Gastrocnemius medialis (tissue), 4 donors: ENCODE measurements at regions not wholly inside any gene's neighbourhood (a gene's known extent, or its start where the extent isn't known, plus 50 kb on each side); places are given as distances from the start of the nearest gene placed in this dataset.

ENCODE experiments used
- ATAC-seq, 2 donors: fragments of 150-250 bp; one replicate each; pipeline ENCODE4 v1.9.1; 2016
- DNase-seq, 2 donors: peaks; one replicate each; pipeline ENCODE4 v3.0.0-alpha.2; 2019
- H3K27ac ChIP-seq, 4 donors: fragments of 200-600 bp; sonication (generic); 1 replicate in 1 of 4; 2 replicates in 3 of 4; pipeline ENCODE4 v1.5.1; 2016 to 2018; ENCODE audit warnings: mild to moderate bottlenecking in 2 of 4, moderate library complexity in 1 of 4
- H3K27me3 ChIP-seq, 3 donors: fragments of 200-600 bp; sonication (generic) in 2 of 3; 1 replicate in 1 of 3; 2 replicates in 2 of 3; pipeline versions ENCODE4 v1.5.1 to v1.6.0; 2016 to 2019; ENCODE audit warnings: mild to moderate bottlenecking in 1 of 3, moderate library complexity in 1 of 3
- H3K36me3 ChIP-seq, 2 donors: fragments of 200-600 bp; sonication (generic) in 1 of 2; one replicate each; pipeline ENCODE4 v1.5.1; 2017 to 2018
- H3K4me1 ChIP-seq, 2 donors: fragments of 200-600 bp; sonication (generic) in 1 of 2; one replicate each; pipeline ENCODE4 v1.5.1; 2016 to 2017; ENCODE audit warnings: mild to moderate bottlenecking in 2 of 2
- H3K4me3 ChIP-seq, 4 donors: fragments of 200-600 bp; sonication (generic) in 3 of 4; 1 replicate in 1 of 4; 2 replicates in 3 of 4; pipeline ENCODE4 v1.5.1; 2016 to 2019; ENCODE audit warnings: mild to moderate bottlenecking in 2 of 4
- H3K9me3 ChIP-seq, 3 donors: fragments of 200-600 bp; sonication (generic) in 2 of 3; 1 replicate in 1 of 3; 2 replicates in 2 of 3; pipeline ENCODE4 v1.5.1; 2016 to 2019
- CTCF ChIP-seq, 5 experiments: fragments of 450-650 bp in 3 of 5; fragments of 200-600 bp in 2 of 5; sonication (generic) in 2 of 5; IDR thresholded peaks in 4 of 5; conservative IDR thresholded peaks in 1 of 5; 1 replicate in 4 of 5; 2 replicates in 1 of 5; pipeline ENCODE4 v1.5.1; 2016 to 2019; ENCODE audit warnings: antibody characterized with exemption in 5 of 5, mild to moderate bottlenecking in 3 of 5, moderate library complexity in 3 of 5
- POLR2A ChIP-seq, 2 donors: fragments of 450-650 bp; IDR thresholded peaks; one replicate each; pipeline ENCODE4 v1.6.1; 2017; ENCODE audit warnings: antibody characterized with exemption in 2 of 2, mild to moderate bottlenecking in 2 of 2, moderate library complexity in 2 of 2
- in situ Hi-C, 4 donors: fragments of 200-750 bp; cut with MboI; loops; one replicate each; pipeline versions ENCODE4 v1.15.0 to v1.8.0; 2017; ENCODE audit warnings: low sequenced_read_pairs in 4 of 4
- intact Hi-C: fragments of 100-400 bp; cut with DNase I; formaldehyde crosslinking; loops from one replicate; pipeline ENCODE4 v1.15.1; 2023; ENCODE audit warnings: low total_unique reads

- no peaks in the 10 kb centered on the region for H3K36me3 ChIP-seq
- H3K27ac ChIP-seq = no peak overlapping the region
- TF ChIP-seq CTCF (IDR thresholded peaks at IDR 0.05 in 4 of 5, conservative IDR thresholded peaks at IDR 0.05 in 1 of 5) (peak; percentile 16 to 67 (median 51)), POLR2A (IDR thresholded peaks at IDR 0.05) (no peak)
- in situ Hi-C loops = loop anchor here in 3 of 4 donors (5.0 to 10.0 kb wide), 4 partner anchors 151 to 237 kb away; partner anchors contain the start of gene CCND2 (in 1 of the 3)
- intact Hi-C loops = loop anchor here (1.0 to 5.0 kb wide), 2 partner anchors 153 to 239 kb away; no protein-coding TSS in a partner anchor
- DNase-seq = peak in 1 of 2 donors; percentile 17
- no peak overlapping the region for H3K4me3 ChIP-seq
- H3K9me3 ChIP-seq = no peaks in the 10 kb centered on the region
- ATAC-seq = no peak
- no peaks in the 10 kb centered on the region for H3K4me1 ChIP-seq
- H3K27me3 ChIP-seq = peaks cover 0 to 5% (median 0%) of the 10 kb centered on the region in 3 donors
These were observed 164.6 kb upstream of the PARP11 start for GRCh38 chr12:4037747-4038312.

DNA sequence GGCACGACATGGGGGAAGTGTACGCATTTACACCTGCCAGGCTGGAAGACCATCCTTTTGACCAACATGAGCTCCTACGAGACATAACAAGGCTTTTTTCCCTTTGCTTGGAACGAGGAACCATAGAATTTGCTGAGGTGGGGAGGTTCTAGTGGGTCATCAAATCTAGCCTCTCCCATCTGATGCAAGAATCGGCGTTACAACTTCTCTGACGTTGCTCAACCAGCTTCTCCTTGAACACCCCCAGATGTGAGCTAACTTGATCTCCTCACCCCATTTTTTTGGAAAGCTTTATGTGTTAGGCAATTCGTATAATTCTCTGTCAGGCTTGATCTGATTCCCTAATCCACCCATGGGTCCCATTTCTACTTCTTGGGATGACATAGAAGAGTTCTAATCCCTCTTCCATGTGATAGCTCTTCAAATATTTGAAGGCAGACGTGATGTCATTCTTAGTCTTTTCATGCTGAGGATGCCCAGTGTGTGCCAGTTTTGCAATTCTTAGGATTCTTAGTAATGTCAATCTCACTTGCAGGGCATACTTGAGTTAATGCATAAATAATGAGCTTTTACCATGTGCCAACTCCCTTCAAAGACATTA, 163.6 kb upstream of the PARP11 start:
- peaks cover 0 to 11% (median 0%) of the 10 kb centered on the region in 3 donors for H3K27me3 ChIP-seq
- H3K4me1 ChIP-seq = no peaks in the 10 kb centered on the region
- intact Hi-C loops = loop anchor here (1.0 to 5.0 kb wide), 2 partner anchors 151 to 241 kb away; no protein-coding TSS in a partner anchor
- no peaks in the 10 kb centered on the region for H3K36me3 ChIP-seq
- in situ Hi-C loops = loop anchor here in 3 of 4 donors (5.0 to 10.0 kb wide), 4 partner anchors 149 to 238 kb away; partner anchors contain the start of gene CCND2 (in 1 of the 3)
- TF ChIP-seq POLR2A (IDR thresholded peaks at IDR 0.05) (no peak), CTCF (IDR thresholded peaks at IDR 0.05 in 4 of 5, conservative IDR thresholded peaks at IDR 0.05 in 1 of 5) (no peak)
- no peaks in the 10 kb centered on the region for H3K9me3 ChIP-seq
- no peak overlapping the region for H3K4me3 ChIP-seq
- DNase-seq (no peak), ATAC-seq (no peak)
- no peak overlapping the region for H3K27ac ChIP-seq

GRCh38 chr12:4034921-4035320, 161.7 kb upstream of the PARP11 start:
- in situ Hi-C loops = loop anchor here in 3 of 4 donors (5.0 to 10.0 kb wide), 4 partner anchors 148 to 240 kb away; partner anchors contain the start of gene CCND2 (in 1 of the 3)

More at GRCh38 chr12:4034921-4035320, 161.7 kb upstream of the PARP11 start:
- DNase-seq (no peak), ATAC-seq (no peak)
- Histone ChIP-seq H3K36me3 (no peaks in the 10 kb centered on the region), H3K4me1 (peaks cover 0 to 3% of the 10 kb centered on the region in 2 donors), H3K4me3 (no peak overlapping the region), H3K27ac (no peak overlapping the region), H3K9me3 (no peaks in the 10 kb centered on the region), H3K27me3 (peaks cover 0 to 11% (median 0%) of the 10 kb centered on the region in 3 donors)
- intact Hi-C loops = loop anchor here (5.0 kb wide), 2 partner anchors 163 to 242 kb away; partner anchors contain the start of gene PARP11
- TF ChIP-seq CTCF (IDR thresholded peaks at IDR 0.05 in 4 of 5, conservative IDR thresholded peaks at IDR 0.05 in 1 of 5) (no peak), POLR2A (IDR thresholded peaks at IDR 0.05) (no peak)
